ENCODE measurements at regions not wholly inside any gene's neighbourhood (a gene's known extent, or its start where the extent isn't known, plus 50 kb on each side); places are given as distances from the start of the nearest gene placed in this dataset.

DNA sequence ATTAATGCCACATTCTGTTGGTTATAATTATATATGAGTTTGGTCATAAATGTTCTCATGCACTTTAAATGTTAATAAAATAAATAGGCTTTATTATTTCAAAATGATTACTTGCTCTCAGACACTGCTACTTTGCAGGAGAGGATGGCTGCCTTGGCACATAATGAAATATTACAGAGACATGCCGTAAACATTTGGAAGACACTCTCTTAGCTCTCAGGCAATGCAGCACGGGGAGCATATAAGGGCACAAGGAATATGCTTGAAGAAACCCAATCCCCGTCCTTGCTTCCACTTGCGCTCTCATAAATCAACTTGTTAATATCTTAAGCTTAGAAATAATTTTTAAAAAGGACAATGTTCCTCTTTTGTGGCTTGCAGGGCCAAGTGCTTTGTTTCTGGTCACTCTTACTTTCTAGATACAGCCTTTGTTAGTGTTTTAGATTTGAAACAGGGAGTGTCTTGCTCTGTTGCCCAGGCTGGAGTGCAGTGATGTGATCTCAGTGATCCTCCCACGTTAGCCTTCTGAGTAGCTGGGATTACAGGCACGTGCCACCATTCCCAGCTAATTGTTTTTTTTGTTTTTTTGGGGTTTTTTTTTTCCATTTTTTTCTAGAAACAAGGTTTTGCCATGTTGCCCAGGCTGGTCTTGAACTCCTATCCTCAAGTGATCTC is 445.0 kb downstream of the SPRY1 start:
- no peak for DNase-seq (ENCODE audit: low spot score)

GRCh38 chr4:123843137-123843536 is 446.5 kb downstream of the SPRY1 start:
- DNase-seq (ENCODE audit: low spot score), result no peak

DNA sequence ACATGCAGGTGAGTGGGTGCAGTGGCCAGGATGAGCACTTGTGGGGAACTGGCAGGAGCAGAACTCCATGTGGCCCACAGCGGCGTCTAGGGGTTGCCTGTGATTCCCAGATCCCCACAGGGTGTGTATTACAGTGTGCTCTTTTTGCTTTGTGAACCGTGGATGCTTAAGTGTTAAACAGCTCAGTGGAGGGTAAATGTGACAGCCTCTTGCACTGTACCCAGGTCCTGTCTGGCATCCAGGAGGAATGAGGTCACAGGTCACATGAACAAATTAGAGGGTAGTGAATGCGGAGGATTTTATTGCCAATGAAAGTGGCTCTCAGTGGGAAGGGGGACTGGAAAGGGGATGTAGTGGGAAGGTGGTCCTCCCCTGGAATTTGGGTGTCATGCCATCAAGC is 447.8 kb downstream of the SPRY1 start:
- no peak for DNase-seq (ENCODE audit: low spot score)

- no peak for DNase-seq (ENCODE audit: low spot score)
These were observed 449.5 kb downstream of the SPRY1 start for GRCh38 chr4:123846092-123846491.

GRCh38 chr4:123846561-123846960 is 450.0 kb downstream of the SPRY1 start:
- no peak for DNase-seq (ENCODE audit: low spot score)

DNA sequence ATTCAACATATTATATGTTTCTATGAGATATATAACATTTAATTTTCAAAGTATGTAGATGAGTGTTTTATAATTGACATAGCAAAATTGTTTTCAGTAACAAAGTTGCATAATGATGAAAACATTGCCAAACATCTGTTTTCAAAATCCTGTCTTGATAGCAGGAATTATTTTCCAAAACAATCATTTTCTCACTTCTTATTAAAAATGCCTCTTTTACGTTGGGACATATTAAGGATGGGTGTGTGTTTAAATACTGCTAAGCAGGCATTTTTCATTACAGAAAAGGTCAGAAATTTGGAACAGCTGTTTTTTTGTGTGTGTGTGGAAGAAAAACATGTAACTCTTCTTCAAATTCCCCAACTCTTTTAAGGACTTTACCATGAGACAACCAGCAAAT is 452.0 kb downstream of the SPRY1 start:
- DNase-seq (ENCODE audit: low spot score), result no peak

DNA sequence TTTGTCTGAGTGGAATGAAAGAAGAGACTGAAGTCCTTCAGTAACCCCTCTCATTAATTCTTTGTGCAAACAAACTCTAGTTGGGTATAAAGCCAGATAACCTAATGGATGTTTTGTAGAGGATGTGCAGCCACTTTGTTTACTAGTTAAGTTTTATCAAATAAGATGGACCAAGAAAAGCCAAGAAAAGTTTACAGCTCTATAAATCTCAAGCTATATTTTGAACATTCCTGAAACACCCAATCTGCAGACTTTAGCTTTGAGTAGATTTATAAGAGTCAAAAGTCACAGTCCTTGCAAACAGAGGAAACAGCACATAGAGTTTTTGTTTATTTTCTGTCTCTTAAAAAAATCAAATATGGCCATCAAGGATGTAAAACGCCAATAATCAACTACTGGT is 452.9 kb downstream of the SPRY1 start:
- DNase-seq (ENCODE audit: low spot score), result no peak

DNA sequence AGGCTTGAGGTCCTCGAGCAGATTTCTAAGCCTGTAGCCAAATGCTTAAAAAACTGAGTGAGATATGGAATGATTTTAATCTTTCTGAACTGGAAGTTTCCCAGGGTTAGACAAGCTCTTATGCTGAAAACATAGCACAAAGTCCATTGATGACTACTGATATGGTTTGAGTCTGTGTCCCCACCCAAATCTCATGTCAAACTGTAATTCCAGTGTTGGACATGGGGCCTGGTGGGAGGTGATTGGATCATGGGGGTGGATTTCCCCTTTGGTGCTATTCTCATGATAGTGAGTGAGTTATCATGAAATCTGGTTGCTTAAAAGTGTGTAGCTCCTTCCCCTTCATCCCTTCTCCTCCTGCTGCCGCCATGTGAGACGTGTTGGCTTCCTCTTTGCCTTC is 454.9 kb downstream of the SPRY1 start:
- DNase-seq (ENCODE audit: low spot score), result no peak

GRCh38 chr4:123853651-123854050 is 457.1 kb downstream of the SPRY1 start:
- DNase-seq (ENCODE audit: low spot score), result no peak

DNA sequence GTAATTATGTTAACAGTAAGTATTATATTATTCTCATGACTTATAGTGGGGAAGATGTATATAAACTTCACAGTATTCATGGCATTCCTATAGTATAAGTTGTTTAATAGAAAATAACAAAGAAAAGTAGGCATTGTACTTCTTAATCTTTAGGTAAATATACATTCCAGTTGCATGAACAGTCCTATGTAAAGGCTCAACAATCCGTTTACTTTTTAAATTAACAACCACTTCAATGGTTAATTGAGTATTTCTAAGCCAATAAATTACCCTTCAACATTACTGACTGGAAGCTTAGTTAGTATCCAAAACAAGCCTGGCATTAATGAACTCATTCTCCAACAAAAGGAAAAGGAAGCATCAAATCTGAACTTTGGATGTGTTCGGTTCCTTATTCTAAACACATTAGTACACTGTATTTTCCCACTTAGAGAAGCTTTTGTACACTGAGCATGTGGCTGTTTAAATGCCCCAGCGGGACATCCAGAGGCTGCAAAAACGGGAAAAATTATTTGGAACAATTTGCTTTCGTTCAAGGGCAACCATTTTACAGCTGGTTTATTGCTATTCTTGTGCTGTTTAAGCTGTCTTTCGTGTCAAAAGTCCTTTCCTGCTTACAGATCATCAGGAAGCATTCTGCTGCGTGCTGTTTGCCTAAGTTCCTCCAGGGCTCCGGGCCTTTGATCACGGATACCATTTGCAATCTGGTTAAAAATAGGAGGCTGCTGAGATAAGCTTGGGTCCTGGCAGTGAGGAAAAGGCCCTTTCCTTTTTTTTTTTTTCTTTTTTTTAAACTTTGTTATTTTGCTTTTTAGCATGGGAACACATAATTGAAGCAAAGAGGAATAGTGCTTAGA is 460.3 kb downstream of the SPRY1 start:
- no peak for DNase-seq (ENCODE audit: low spot score)

DNA sequence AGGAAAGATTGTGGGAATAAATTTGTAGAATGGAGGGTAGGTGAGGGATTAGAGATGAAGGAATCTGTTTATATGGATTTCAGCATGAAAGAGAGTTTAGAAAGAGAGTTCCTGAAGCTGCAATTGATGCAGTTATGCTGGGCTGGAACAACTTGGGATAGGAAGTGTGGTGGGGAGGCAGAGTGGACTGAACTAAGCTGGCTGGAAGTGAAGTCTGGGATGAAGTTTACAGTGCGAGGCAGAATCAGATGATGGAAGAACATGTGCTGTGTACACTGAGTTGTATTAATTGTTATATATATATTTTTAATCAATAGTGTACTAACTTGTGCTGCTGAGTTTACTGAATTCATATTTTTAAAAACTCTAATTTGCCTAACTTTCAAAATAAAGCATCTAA is 461.9 kb downstream of the SPRY1 start:
- DNase-seq (ENCODE audit: low spot score), result no peak

DNA sequence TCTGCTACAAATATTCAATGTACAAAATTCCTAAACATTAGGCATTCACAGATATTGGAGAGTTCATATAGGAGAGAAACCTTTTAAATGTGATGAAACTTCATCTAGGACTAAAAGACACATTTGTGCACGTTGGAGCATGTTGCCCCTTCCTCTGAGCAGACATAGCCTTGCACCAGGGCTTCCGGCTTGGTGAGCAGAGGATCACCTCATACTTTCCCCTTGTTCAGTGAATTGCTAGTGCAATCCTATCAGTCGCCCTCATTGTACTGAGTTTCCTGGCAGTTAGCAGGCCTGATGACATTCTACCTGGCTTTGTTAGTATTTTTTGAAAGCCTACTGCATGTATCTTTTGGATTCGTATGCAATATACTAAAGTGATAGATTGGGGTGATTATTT is 466.2 kb downstream of the SPRY1 start:
- no peak for DNase-seq (ENCODE audit: low spot score)

- no peak for DNase-seq (ENCODE audit: low spot score)
These were observed 470.2 kb downstream of the SPRY1 start for GRCh38 chr4:123866796-123867195.

DNA sequence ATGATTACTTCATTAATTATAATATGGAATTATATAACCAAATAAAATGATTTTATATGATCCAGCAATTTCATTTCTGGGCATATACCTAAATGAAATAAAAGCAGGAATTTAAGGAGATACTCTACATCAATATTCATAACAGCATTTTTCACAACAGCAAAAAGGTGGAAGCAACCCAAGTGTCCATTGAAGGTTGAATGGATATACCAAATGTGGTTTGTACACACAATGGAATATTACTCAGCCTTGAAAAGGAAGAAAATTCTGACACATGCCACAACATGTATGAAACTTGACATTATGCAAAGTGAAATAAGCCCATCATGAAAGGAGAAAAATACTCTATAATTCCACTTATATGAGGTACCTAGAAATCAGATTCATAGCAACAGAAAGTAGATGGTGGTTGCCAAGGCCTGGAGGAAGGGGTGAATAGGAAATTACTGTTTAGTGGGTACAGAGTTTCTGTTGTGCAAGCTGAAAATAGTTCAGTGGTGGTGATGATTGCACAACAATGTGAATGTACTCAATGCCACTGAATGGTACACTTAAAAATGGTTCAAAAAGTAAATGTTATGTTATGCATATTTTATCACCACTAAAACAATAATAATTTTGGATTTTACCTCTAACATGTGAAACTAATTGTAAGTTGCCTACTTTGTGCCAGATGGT is 471.5 kb downstream of the SPRY1 start:
- no peak for DNase-seq (ENCODE audit: low spot score)

DNA sequence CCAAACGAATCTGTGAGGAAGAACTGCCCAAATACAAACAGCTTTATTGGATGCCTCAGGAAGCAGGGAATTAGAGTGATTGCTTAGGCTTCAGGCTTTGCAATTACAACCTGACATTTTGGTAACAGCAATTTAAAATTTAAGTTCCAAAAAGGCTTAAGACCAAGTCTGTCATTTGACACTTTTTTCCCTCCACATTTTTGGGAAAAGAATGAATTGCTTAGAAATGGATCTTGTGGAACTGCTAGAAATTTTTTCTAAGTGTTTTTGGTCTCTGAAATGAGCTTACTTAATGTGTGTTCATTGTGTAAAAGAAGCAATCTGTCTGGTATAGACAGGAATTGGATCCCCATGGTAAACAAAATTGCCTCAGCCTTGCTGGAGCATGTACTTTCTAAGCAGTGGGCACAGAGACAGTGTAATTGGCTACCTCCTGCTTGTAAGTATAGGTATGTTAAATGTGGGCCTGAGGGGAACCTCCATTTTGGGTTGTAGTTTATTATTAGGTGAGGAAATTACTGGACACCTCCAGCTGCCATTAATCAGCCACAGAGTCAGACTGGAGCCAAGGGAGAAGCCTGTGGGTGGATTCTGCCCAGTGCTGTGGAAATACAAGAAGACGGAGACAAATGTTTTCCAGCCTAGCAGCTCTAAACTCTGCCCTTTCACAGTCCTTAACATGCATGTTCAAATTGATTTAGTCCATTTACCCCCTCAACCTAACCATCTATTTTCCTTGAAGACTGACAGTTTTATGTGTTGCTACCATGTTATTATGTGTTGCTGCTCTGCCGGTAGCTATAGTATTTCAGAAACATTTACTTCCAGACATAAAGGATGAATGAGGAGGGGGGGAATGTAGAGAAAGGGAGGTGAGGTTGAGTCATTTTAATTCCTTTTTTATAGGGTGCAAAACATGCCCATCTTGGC is 473.0 kb downstream of the SPRY1 start:
- no peak for DNase-seq (ENCODE audit: low spot score)

GRCh38 chr4:123870216-123870876 is 473.8 kb downstream of the SPRY1 start:
- no peak for DNase-seq (ENCODE audit: low spot score)

GRCh38 chr4:123871341-123871740 is 474.7 kb downstream of the SPRY1 start:
- no peak for DNase-seq (ENCODE audit: low spot score)

GRCh38 chr4:123874063-123874462 is 477.5 kb downstream of the SPRY1 start:
- no peak for DNase-seq (ENCODE audit: low spot score)

- DNase-seq (ENCODE audit: low spot score), result no peak
These were observed 479.5 kb downstream of the SPRY1 start for GRCh38 chr4:123876143-123876542.

DNA sequence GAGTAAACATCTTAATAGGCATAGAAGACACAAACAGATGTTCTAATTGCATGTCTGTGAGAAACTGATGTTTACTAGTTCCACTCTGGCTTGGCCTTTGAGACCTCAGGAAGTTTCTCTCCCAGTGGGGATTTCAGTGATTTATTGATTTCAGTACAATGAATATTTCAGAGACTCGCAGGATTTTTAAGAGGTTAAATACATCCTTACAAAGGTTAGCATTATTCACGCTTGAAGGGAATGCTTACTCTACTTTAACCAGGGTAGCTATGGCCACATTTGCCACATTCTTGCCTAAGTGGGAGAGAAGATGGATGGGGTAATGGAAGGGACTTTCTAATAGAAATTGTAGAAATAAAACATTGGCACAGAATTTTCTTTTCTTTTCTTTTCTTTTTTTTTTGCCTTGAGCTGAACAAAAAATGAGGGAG is 480.1 kb downstream of the SPRY1 start:
- DNase-seq (ENCODE audit: low spot score), result no peak

- DNase-seq (ENCODE audit: low spot score), result no peak
These were observed 481.0 kb downstream of the SPRY1 start for GRCh38 chr4:123877551-123877950.

Measured in CD4-positive, alpha-beta T cell treated with Interleukin-15 for 4 hours (primary cell).